ENCODE measurements at regions not wholly inside any gene's neighbourhood (a gene's known extent, or its start where the extent isn't known, plus 50 kb on each side); places are given as distances from the start of the nearest gene placed in this dataset.

GRCh38 chr12:124375141-124375788, 80.4 kb downstream of the RFLNA start:
- Histone ChIP-seq H3K9me3 (replicated peaks in 1 of 2; ENCODE audit: control insufficient read depth in 1 of 2, insufficient read depth in 1 of 2, low read length in 2 of 2) (no peaks in the 10 kb centered on the region), H3K27me3 (ENCODE audit: control insufficient read depth in 2 of 2, insufficient read depth in 2 of 2, low read length in 2 of 2) (no peaks in the 10 kb centered on the region), H3K9ac (ENCODE audit: insufficient read depth, low read length, poor library complexity, severe bottlenecking) (no peak overlapping the region), H3K4me3 (replicated peaks in 1 of 3; ENCODE audit: low read depth in 2 of 3, low read length in 3 of 3) (no peak overlapping the region), H3K36me3 (replicated peaks in 1 of 2; ENCODE audit: control insufficient read depth in 1 of 2, insufficient read depth in 2 of 2, low read length in 2 of 2) (peaks cover 76 to 90% of the 10 kb centered on the region in 2 donors), H3K4me2 (replicated peaks; ENCODE audit: extremely low read depth, low read length, poor library complexity, severe bottlenecking) (no peak overlapping the region), H3K4me1 (ENCODE audit: control insufficient read depth in 1 of 2, insufficient read depth in 2 of 2, low read length in 2 of 2) (peaks cover 12 to 13% of the 10 kb centered on the region in 2 donors), H3K27ac (ENCODE audit: low read depth in 1 of 2, low read length in 2 of 2) (peak overlapping the region in 1 of 2 donors; percentile 32), H3K79me2 (ENCODE audit: insufficient read depth, low read length) (peaks cover 16% of the 10 kb centered on the region), H2AFZ (ENCODE audit: insufficient read depth, low read depth, low read length, poor library complexity, severe bottlenecking) (no peak overlapping the region), H4K20me1 (ENCODE audit: insufficient read depth, low read length) (peaks cover 94% of the 10 kb centered on the region)
- peaks cover 13% of the 10 kb centered on the region for H3K4me1 Mint-ChIP-seq
- no peak for DNase-seq
- H3K27ac Mint-ChIP-seq, result peak overlapping the region in 5 of 7 donors; percentile 5 to 71 (median 42)
- no peaks in the 10 kb centered on the region for H3K27me3 Mint-ChIP-seq (ENCODE audit: low read depth in 3 of 3)
- no peak overlapping the region for H3K4me3 Mint-ChIP-seq
- TF ChIP-seq CTCF (IDR thresholded peaks at IDR 0.05), result peak; percentile 18
- peaks cover 68 to 88% of the 10 kb centered on the region in 2 donors for H3K36me3 Mint-ChIP-seq
- WGBS (ENCODE audit: insufficient coverage), result 89% methylated on average over 6 of the region's 11 CpGs
- H3K9me3 Mint-ChIP-seq, result peaks cover 0 to 3% (median 0%) of the 10 kb centered on the region in 7 donors
- intact Hi-C loops (cut with micrococcal nuclease), result no loop called here

GRCh38 chr12:124374567-124374966, 79.7 kb downstream of the RFLNA start:
- H4K20me1 ChIP-seq (ENCODE audit: insufficient read depth, low read length), result peaks cover 94% of the 10 kb centered on the region
- H3K9me3 ChIP-seq (replicated peaks in 1 of 2; ENCODE audit: control insufficient read depth in 1 of 2, insufficient read depth in 1 of 2, low read length in 2 of 2), result no peaks in the 10 kb centered on the region
- H3K9me3 Mint-ChIP-seq, result peaks cover 0 to 3% (median 0%) of the 10 kb centered on the region in 7 donors
- H3K36me3 Mint-ChIP-seq, result peaks cover 65 to 92% of the 10 kb centered on the region in 2 donors
- peaks cover 17% of the 10 kb centered on the region for H3K79me2 ChIP-seq (ENCODE audit: insufficient read depth, low read length)
- H3K9ac ChIP-seq (ENCODE audit: insufficient read depth, low read length, poor library complexity, severe bottlenecking), result no peak overlapping the region
- DNase-seq, result no peak
- no peaks in the 10 kb centered on the region for H3K27me3 ChIP-seq (ENCODE audit: control insufficient read depth in 2 of 2, insufficient read depth in 2 of 2, low read length in 2 of 2)
- WGBS (ENCODE audit: insufficient coverage), result 74% methylated on average over 5 of the region's 5 CpGs
- peaks cover 5 to 6% of the 10 kb centered on the region in 2 donors for H3K4me1 ChIP-seq (ENCODE audit: control insufficient read depth in 1 of 2, insufficient read depth in 2 of 2, low read length in 2 of 2)
- intact Hi-C loops (cut with micrococcal nuclease), result no loop called here
- peak overlapping the region in 1 of 2 donors; percentile 31 for H3K27ac ChIP-seq (ENCODE audit: low read depth in 1 of 2, low read length in 2 of 2)
- H3K4me3 ChIP-seq (replicated peaks in 1 of 3; ENCODE audit: low read depth in 2 of 3, low read length in 3 of 3), result no peak overlapping the region
- TF ChIP-seq CTCF (IDR thresholded peaks at IDR 0.05), result no peak
- no peaks in the 10 kb centered on the region for H3K27me3 Mint-ChIP-seq (ENCODE audit: low read depth in 3 of 3)
- peak overlapping the region in 3 of 7 donors; percentile 5 to 71 (median 67) for H3K27ac Mint-ChIP-seq
- H2AFZ ChIP-seq (ENCODE audit: insufficient read depth, low read depth, low read length, poor library complexity, severe bottlenecking), result no peak overlapping the region
- no peak overlapping the region for H3K4me3 Mint-ChIP-seq
- no peak overlapping the region for H3K4me2 ChIP-seq (replicated peaks; ENCODE audit: extremely low read depth, low read length, poor library complexity, severe bottlenecking)
- H3K4me1 Mint-ChIP-seq, result peaks cover 6% of the 10 kb centered on the region
- H3K36me3 ChIP-seq (replicated peaks in 1 of 2; ENCODE audit: control insufficient read depth in 1 of 2, insufficient read depth in 2 of 2, low read length in 2 of 2), result peaks cover 83 to 96% of the 10 kb centered on the region in 2 donors
